A549 (cell line): ENCODE measurements at regions not wholly inside any gene's neighbourhood (a gene's known extent, or its start where the extent isn't known, plus 50 kb on each side); places are given as distances from the start of the nearest gene placed in this dataset.

Experiments
- ATAC-seq, 2 experiments: fragments of 200-7000 bp in 1 of 2; fragments of >200 bp in 1 of 2; cut with Nextera tagmentation in 1 of 2; cut with Tn5 transposase in 1 of 2; 3 replicates each; pipeline versions ENCODE4 v1.8.0 to v1.9.1; 2018 to 2020; ENCODE audit warnings: mild to moderate bottlenecking in 1 of 2, moderate library complexity in 1 of 2
- CTCF ChIA-PET: fragments of 300-600 bp; sonication (Branson Sonifier 250); formaldehyde crosslinking; extraction: SDS; loops from one replicate; lab custom pipeline; 2021; ENCODE audit warnings: antibody characterized with exemption, inconsistent platforms; lab: Yijun Ruan, JAX
- POLR2A ChIA-PET: fragments of 350-600 bp; formaldehyde crosslinking; extraction: SDS; loops from one replicate; lab custom pipeline; 2021; ENCODE audit warnings: antibody characterized with exemption, inconsistent platforms; lab: Yijun Ruan, JAX
- DNase-seq, 2 experiments: peaks; one replicate each; pipeline versions ENCODE4 v3.0.0 to v3.0.0-alpha.2; 2011 to 2016; ENCODE audit warnings: low read depth in 1 of 2, low spot score in 1 of 2
- FAIRE-seq: peaks from 2 replicates; lab custom pipeline; 2011; peaks lifted over from hg19 to GRCh38; lab: Jason Lieb, UNC
- H3K27ac ChIP-seq, 2 experiments: fragments of >200 bp; sonication (Bioruptor Twin); formaldehyde crosslinking; 3 replicates each; pipeline ENCODE4 v1.5.1; 2016 to 2017
- H3K4me1 ChIP-seq: fragments of >200 bp; sonication (Bioruptor Twin); formaldehyde crosslinking; 3 replicates; pipeline ENCODE4 v1.6.1; 2016
- H3K4me2 ChIP-seq: fragments of >200 bp; sonication (Bioruptor Twin); formaldehyde crosslinking; 3 replicates; pipeline ENCODE4 v1.6.1; 2016
- H3K4me3 ChIP-seq: fragments of >200 bp; sonication (Bioruptor Twin); formaldehyde crosslinking; 3 replicates; pipeline ENCODE4 v1.5.1; 2016
- H3K9me3 ChIP-seq: fragments of >200 bp; sonication (Bioruptor Twin); formaldehyde crosslinking; 3 replicates; pipeline ENCODE4 v1.6.1; 2016
- ATOH8 ChIP-seq: fragments of 250-450 bp; sonication (Bioruptor Pico); IDR thresholded peaks from 2 replicates; pipeline ENCODE4 v1.5.0; 2020; ENCODE audit warnings: low read depth, mild to moderate bottlenecking, moderate library complexity
- BHLHE40 ChIP-seq: IDR thresholded peaks from 2 replicates; pipeline ENCODE4 v1.6.1; 2012; ENCODE audit warnings: low read depth, low read length, inconsistent platforms
- CHD4 ChIP-seq: fragments of 200-600 bp; sonication (generic); IDR thresholded peaks from 2 replicates; pipeline ENCODE4 v1.6.1; 2016; ENCODE audit warnings: antibody characterized with exemption, mild to moderate bottlenecking, borderline replicate concordance
- ESRRA ChIP-seq: fragments of 150-350 bp; IDR thresholded peaks from 2 replicates; pipeline ENCODE4 v1.6.1; 2014; ENCODE audit warnings: mild to moderate bottlenecking, low read length, borderline replicate concordance
- FOSB ChIP-seq: fragments of 250-450 bp; sonication (Bioruptor Pico); IDR thresholded peaks from 2 replicates; pipeline ENCODE4 v1.5.0; 2020; ENCODE audit warnings: mild to moderate bottlenecking, moderate library complexity
- HDAC2 ChIP-seq: fragments of 200-600 bp; sonication (generic); IDR thresholded peaks from 2 replicates; pipeline ENCODE4 v1.6.1; 2016
- HES2 ChIP-seq: fragments of >200 bp; sonication (Bioruptor Twin); formaldehyde crosslinking; IDR thresholded peaks from 2 replicates; pipeline ENCODE4 v1.6.1; 2016
- HOXA7 ChIP-seq: fragments of 250-450 bp; sonication (Bioruptor Pico); IDR thresholded peaks from 2 replicates; pipeline ENCODE4 v1.5.0; 2020; ENCODE audit warnings: mild to moderate bottlenecking, moderate library complexity
- KDM1A ChIP-seq: fragments of 200-600 bp; sonication (generic); IDR thresholded peaks from 2 replicates; pipeline ENCODE4 v1.6.1; 2016; ENCODE audit warnings: low read depth, mild to moderate bottlenecking
- MAFK ChIP-seq: fragments of 450-650 bp; IDR thresholded peaks from 2 replicates; pipeline ENCODE4 v1.6.1; 2014; ENCODE audit not compliant: partially characterized antibody
- MAZ ChIP-seq: fragments of 150-350 bp; IDR thresholded peaks from 2 replicates; pipeline ENCODE4 v1.6.1; 2014; ENCODE audit warnings: antibody characterized with exemption, low read depth, low read length, borderline replicate concordance
- PBX3 ChIP-seq: IDR thresholded peaks from 2 replicates; pipeline ENCODE4 v1.6.1; 2012
- POLR2A ChIP-seq: IDR thresholded peaks from 2 replicates; pipeline ENCODE4 v1.6.1; 2012; ENCODE audit warnings: mild to moderate bottlenecking, low read length
- RAD21 ChIP-seq, 2 experiments: fragments of >200 bp in 1 of 2; sonication (Bioruptor Twin) in 1 of 2; formaldehyde crosslinking in 1 of 2; IDR thresholded peaks in 1 of 2; conservative IDR thresholded peaks in 1 of 2; 2 replicates in 1 of 2; 3 replicates in 1 of 2; pipeline ENCODE4 v1.6.1; 2012 to 2018; ENCODE audit warnings: inconsistent platforms in 1 of 2
- RARB ChIP-seq: fragments of 250-450 bp; sonication (Bioruptor Pico); IDR thresholded peaks from 2 replicates; pipeline ENCODE4 v1.8.0; 2021; ENCODE audit warnings: mild to moderate bottlenecking, moderate library complexity
- RCOR1 ChIP-seq: fragments of 150-350 bp; IDR thresholded peaks from 2 replicates; pipeline ENCODE4 v1.6.1; 2014; ENCODE audit warnings: antibody characterized with exemption, low read length, low read depth
- REST ChIP-seq: fragments of 200-600 bp; sonication (generic); IDR thresholded peaks from 2 replicates; pipeline ENCODE4 v1.6.1; 2016; ENCODE audit warnings: antibody characterized with exemption, mild to moderate bottlenecking, moderate library complexity
- RFX5 ChIP-seq: fragments of 450-650 bp; IDR thresholded peaks from 2 replicates; pipeline ENCODE4 v1.7.1; 2014; ENCODE audit warnings: antibody characterized with exemption, mild to moderate bottlenecking, moderate library complexity
- SMC3 ChIP-seq: fragments of >200 bp; sonication (Bioruptor Twin); formaldehyde crosslinking; IDR thresholded peaks from 3 replicates; pipeline ENCODE4 v1.6.1; 2018; ENCODE audit warnings: inconsistent platforms
- ZC3H11A ChIP-seq: fragments of 450-650 bp; IDR thresholded peaks from 2 replicates; pipeline ENCODE4 v1.6.1; 2014; ENCODE audit warnings: antibody characterized with exemption, mild to moderate bottlenecking
- ZFP36 ChIP-seq: fragments of 450-650 bp; IDR thresholded peaks from 2 replicates; pipeline ENCODE4 v1.6.1; 2014; ENCODE audit warnings: borderline replicate concordance; ENCODE audit not compliant: partially characterized antibody
- ZNF302 ChIP-seq: fragments of 250-450 bp; sonication (Bioruptor Pico); IDR thresholded peaks from 2 replicates; pipeline ENCODE4 v1.9.0; 2021; ENCODE audit warnings: inconsistent platforms, mild to moderate bottlenecking, moderate library complexity
- WGBS: methylation state at CpG from one replicate; pipeline ENCODE4 v1.1.6; 2017; ENCODE audit errors: missing lambda C conversion rate; 5-methylcytosine and 5-hydroxymethylcytosine counted together
- TF ChIP-seq, protein P1 (sequence below): fragments of 250-450 bp; sonication (Bioruptor Pico); IDR thresholded peaks from 2 replicates; pipeline ENCODE4 v1.5.0; 2021; ENCODE audit warnings: mild to moderate bottlenecking, moderate library complexity, borderline replicate concordance

- FAIRE-seq (no peak), ATAC-seq (no peak), DNase-seq (no peak)
- no peak overlapping the region for H3K27ac ChIP-seq
- H3K9me3 ChIP-seq: peaks cover 8% of the 10 kb centered on the region; the same call in 1 of the 3 replicates
- POLR2A ChIA-PET: no interaction called here
- CTCF ChIA-PET: no interaction called here
- H3K4me1 ChIP-seq: no peaks in the 10 kb centered on the region
- no peak overlapping the region for H3K4me3 ChIP-seq
- no peak overlapping the region for H3K4me2 ChIP-seq
- peak; percentile 68 for TF ChIP-seq MAFK
- no peak for TF ChIP-seq BHLHE40
Measured at GRCh38 chr4:141783770-141784169, 147.4 kb downstream of the IL15 start.

DNA sequence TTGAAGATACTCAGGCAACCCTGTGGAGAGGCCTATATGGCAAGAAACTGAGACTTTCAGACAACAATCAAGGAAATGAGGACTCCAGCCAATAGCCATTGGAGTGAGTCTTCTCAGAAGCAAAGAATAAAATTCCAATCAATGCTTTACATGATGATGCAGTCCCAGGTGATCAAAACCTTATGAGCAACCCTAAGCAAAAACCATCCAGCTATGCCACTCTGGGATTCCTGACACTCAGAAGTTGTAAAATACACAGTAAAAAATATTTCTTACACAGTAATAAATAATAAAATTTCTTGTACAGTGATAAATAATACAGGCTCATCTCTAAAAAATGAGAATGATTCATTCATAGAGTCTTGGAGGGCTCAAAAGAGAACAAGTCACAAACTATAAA, 150.6 kb downstream of the IL15 start:
- ATAC-seq: no peak
- Histone ChIP-seq H3K4me1 (no peaks in the 10 kb centered on the region), H3K4me3 (no peak overlapping the region), H3K27ac (no peak overlapping the region), H3K9me3 (peaks cover 6% of the 10 kb centered on the region; the same call in 1 of the 3 replicates), H3K4me2 (no peak overlapping the region)
- CTCF ChIA-PET: no interaction called here
- POLR2A ChIA-PET: no interaction called here
- no peak for TF ChIP-seq RAD21 (conservative IDR thresholded peaks at IDR 0.05 in 1 of 2, IDR thresholded peaks at IDR 0.05 in 1 of 2)
- TF ChIP-seq ZC3H11A: no peak
- no peak for TF ChIP-seq KDM1A
- TF ChIP-seq RCOR1: no peak
- no peak for TF ChIP-seq MAFK
- TF ChIP-seq ESRRA: no peak
- FAIRE-seq: no peak
- no peak for DNase-seq

GRCh38 chr4:141788169-141788915, 152.0 kb downstream of the IL15 start:
- Histone ChIP-seq H3K27ac (no peak overlapping the region), H3K4me3 (no peak overlapping the region), H3K4me1 (no peaks in the 10 kb centered on the region)
- DNase-seq: no peak
- TF ChIP-seq, protein P1, sequence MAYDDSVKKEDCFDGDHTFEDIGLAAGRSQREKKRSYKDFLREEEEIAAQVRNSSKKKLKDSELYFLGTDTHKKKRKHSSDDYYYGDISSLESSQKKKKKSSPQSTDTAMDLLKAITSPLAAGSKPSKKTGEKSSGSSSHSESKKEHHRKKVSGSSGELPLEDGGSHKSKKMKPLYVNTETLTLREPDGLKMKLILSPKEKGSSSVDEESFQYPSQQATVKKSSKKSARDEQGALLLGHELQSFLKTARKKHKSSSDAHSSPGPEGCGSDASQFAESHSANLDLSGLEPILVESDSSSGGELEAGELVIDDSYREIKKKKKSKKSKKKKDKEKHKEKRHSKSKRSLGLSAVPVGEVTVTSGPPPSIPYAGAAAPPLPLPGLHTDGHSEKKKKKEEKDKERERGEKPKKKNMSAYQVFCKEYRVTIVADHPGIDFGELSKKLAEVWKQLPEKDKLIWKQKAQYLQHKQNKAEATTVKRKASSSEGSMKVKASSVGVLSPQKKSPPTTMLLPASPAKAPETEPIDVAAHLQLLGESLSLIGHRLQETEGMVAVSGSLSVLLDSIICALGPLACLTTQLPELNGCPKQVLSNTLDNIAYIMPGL: no peak
- TF ChIP-seq RARB (CRISPR knock-in tag) (no peak), ZNF302 (CRISPR knock-in tag) (no peak), MAZ (no peak), RAD21 (conservative IDR thresholded peaks at IDR 0.05 in 1 of 2, IDR thresholded peaks at IDR 0.05 in 1 of 2) (no peak), HDAC2 (no peak), REST (no peak), RFX5 (no peak), SMC3 (no peak), CHD4 (no peak), PBX3 (no peak), HES2 (no peak), FOSB (CRISPR knock-in tag) (no peak), MAFK (no peak), POLR2A (no peak), HOXA7 (CRISPR knock-in tag) (no peak), ATOH8 (CRISPR knock-in tag) (no peak), ZFP36 (no peak), ZC3H11A (no peak)
- TF ChIP-seq, all 56 proteins: peak for 0
- H3K4me2 ChIP-seq: no peak overlapping the region
- WGBS: 68% methylated on average over 4 of the region's 4 CpGs
- H3K9me3 ChIP-seq: peaks cover under 1% of the 10 kb centered on the region; the same call in 1 of the 3 replicates
- ChIA-PET CTCF (interaction anchor here (1.1 kb wide), 1 partner anchor 9 kb away, joined by 3 read pairs; no protein-coding TSS in a partner anchor), POLR2A (no interaction called here)
- ATAC-seq: no peak
- FAIRE-seq: no peak
